Activated naive CD8-positive, alpha-beta T cell treated with anti-CD3 and anti-CD28 coated beads, Interleukin-2, amount 10 ng/mL, durations not matched to agents 7 days and 5 days (primary cell): ENCODE measurements at regions not wholly inside any gene's neighbourhood (a gene's known extent, or its start where the extent isn't known, plus 50 kb on each side); places are given as distances from the start of the nearest gene placed in this dataset.

Experiments
- ATAC-seq: fragments of 150-1000 bp; cut with Tn5 transposase; one replicate; pipeline ENCODE4 v1.10.0; 2021; ENCODE audit warnings: low read depth, moderate library complexity
- POLR2A ChIA-PET: fragments of 350-600 bp; sonication (Branson Sonifier 250); formaldehyde crosslinking; loops from one replicate; lab custom pipeline; 2021; ENCODE audit warnings: antibody characterized with exemption; lab: Charles Lee
- DNase-seq: peaks from one replicate; pipeline ENCODE4 v3.0.0; 2021
- H3K27ac Mint-ChIP-seq: one replicate; pipeline ENCODE4 v1.8.0; 2022; ENCODE audit warnings: mild to moderate bottlenecking, mixed read lengths
- H3K27me3 Mint-ChIP-seq: one replicate; pipeline ENCODE4 v1.8.0; 2022; ENCODE audit warnings: mild to moderate bottlenecking, moderate library complexity, mixed read lengths
- H3K36me3 Mint-ChIP-seq: one replicate; pipeline ENCODE4 v1.8.0; 2021; ENCODE audit warnings: mild to moderate bottlenecking, mixed read lengths
- H3K4me1 Mint-ChIP-seq: one replicate; pipeline ENCODE4 v1.8.0; 2021; ENCODE audit warnings: mixed read lengths
- H3K4me3 Mint-ChIP-seq: one replicate; pipeline ENCODE4 v1.8.0; 2022; ENCODE audit warnings: mild to moderate bottlenecking, moderate library complexity, mixed read lengths
- H3K9me3 Mint-ChIP-seq: one replicate; pipeline ENCODE4 v1.8.0; 2021; ENCODE audit warnings: mixed read lengths

- Mint-ChIP-seq H3K27me3 (no peaks in the 10 kb centered on the region), H3K4me3 (no peak overlapping the region)
- POLR2A ChIA-PET: no interaction called here
Measured at GRCh38 chr7:84568781-84569180, 374.2 kb upstream of the SEMA3A start.

DNA sequence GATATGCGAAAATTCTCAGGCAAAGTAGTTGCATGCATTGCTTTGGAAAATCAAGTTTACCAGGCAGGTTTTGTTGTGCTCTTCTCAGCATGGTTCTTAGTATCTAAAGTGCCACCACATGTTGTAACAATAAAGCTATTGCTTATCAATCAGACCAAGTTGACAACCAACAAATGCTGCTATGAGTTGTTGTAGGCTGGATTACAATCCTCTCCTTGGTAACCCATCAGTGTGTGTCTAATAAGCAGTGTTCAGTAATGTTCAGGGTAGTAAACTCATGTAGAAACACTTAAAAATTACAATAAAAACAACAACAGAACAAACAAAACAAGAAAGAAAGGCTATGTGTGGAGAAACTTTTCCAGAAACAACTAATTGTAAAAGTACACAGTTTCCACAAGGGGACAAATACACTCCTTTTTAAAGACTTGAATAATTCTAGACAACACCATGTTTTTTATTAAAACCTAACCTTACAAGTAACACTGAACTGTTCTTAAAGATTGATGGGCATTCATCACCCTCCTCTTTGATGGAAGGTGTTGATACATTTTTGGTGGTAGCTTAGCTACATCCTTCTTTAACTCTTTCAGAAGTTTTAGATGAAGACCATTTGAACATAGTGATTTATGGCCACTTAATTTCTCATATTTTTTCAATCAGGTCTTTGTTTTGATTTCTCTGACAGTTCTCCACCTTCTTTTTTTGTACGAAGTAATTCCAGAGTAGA, 370.9 kb upstream of the SEMA3A start:
- Mint-ChIP-seq H3K9me3 (no peaks in the 10 kb centered on the region), H3K4me3 (no peak overlapping the region)
- POLR2A ChIA-PET: no interaction called here

More at GRCh38 chr7:84568781-84569180, 374.2 kb upstream of the SEMA3A start:
- DNase-seq (no peak), ATAC-seq (no peak)
- no peak overlapping the region for H3K27ac Mint-ChIP-seq
- H3K4me1 Mint-ChIP-seq: no peaks in the 10 kb centered on the region
- H3K9me3 Mint-ChIP-seq: no peaks in the 10 kb centered on the region
- H3K36me3 Mint-ChIP-seq: no peaks in the 10 kb centered on the region

GRCh38 chr7:84553711-84554110, 359.1 kb upstream of the SEMA3A start:
- H3K27me3 Mint-ChIP-seq: no peaks in the 10 kb centered on the region
- no peak for DNase-seq
- no peaks in the 10 kb centered on the region for H3K36me3 Mint-ChIP-seq
- POLR2A ChIA-PET: no interaction called here
- no peak overlapping the region for H3K4me3 Mint-ChIP-seq
- no peaks in the 10 kb centered on the region for H3K9me3 Mint-ChIP-seq
- ATAC-seq: no peak
- no peaks in the 10 kb centered on the region for H3K4me1 Mint-ChIP-seq
- no peak overlapping the region for H3K27ac Mint-ChIP-seq

More for the DNA sequence above, 370.9 kb upstream of the SEMA3A start:
- Mint-ChIP-seq H3K36me3 (no peaks in the 10 kb centered on the region), H3K27ac (no peak overlapping the region), H3K4me1 (no peaks in the 10 kb centered on the region), H3K27me3 (no peaks in the 10 kb centered on the region)
- no peak for ATAC-seq
- no peak for DNase-seq

- DNase-seq (no peak), ATAC-seq (no peak)
- Mint-ChIP-seq H3K9me3 (no peaks in the 10 kb centered on the region), H3K36me3 (no peaks in the 10 kb centered on the region), H3K27me3 (no peaks in the 10 kb centered on the region), H3K4me1 (no peaks in the 10 kb centered on the region), H3K4me3 (no peak overlapping the region), H3K27ac (no peak overlapping the region)
- POLR2A ChIA-PET: no interaction called here
Measured at GRCh38 chr7:84549409-84549808, 354.8 kb upstream of the SEMA3A start.

DNA sequence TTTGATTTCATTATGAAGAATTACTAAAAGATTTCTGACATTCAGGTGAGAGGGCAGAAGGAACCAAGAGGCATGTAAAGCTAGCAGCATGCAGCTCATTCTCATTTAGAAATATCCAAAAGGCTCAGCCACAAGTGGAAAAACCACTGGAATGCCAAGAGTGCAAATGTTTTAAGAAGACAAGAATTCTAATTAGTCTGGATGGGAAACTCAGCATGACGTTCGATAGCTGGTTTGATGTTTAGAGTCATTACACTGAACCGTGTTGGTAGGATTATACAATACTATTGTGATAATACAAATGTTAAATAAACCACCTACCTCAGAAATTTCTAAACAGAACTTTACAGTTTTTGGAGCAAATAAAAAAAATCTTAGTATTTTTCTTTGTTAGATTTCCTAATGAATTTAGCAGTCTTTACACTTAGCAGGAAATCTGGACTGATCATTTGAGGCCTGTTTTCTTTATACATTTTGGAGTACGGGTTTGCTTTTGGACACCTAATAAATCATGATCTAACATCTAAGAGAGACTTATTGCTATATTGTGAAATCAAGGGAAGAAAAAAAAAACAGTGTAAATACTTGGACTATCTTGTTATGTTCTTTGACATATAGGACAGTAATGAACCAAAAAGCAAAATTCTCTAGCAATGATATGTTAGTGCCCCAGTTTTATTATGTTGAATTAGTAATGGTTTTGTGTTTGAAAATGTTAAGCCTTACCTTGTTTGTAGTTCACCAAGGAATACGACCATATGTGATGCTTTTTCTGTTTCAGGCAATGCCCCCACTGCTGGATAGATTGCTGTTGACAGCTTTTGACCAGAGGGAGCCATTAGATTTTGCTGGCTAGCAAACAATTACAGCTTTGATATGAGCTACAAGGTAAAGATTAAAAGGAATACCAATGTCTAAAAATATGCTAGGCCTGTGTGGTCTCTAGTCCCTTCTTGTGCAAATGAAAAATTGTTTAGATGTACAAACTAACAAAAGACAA, 354.1 kb upstream of the SEMA3A start:
- DNase-seq (no peak), ATAC-seq (no peak)
- Mint-ChIP-seq H3K4me3 (no peak overlapping the region), H3K4me1 (no peaks in the 10 kb centered on the region), H3K27ac (no peak overlapping the region), H3K9me3 (no peaks in the 10 kb centered on the region), H3K36me3 (no peaks in the 10 kb centered on the region), H3K27me3 (no peaks in the 10 kb centered on the region)
- POLR2A ChIA-PET: no interaction called here

GRCh38 chr7:84547331-84547730, 352.7 kb upstream of the SEMA3A start:
- H3K36me3 Mint-ChIP-seq: no peaks in the 10 kb centered on the region
- no peaks in the 10 kb centered on the region for H3K9me3 Mint-ChIP-seq
- no peaks in the 10 kb centered on the region for H3K4me1 Mint-ChIP-seq
- no peak overlapping the region for H3K4me3 Mint-ChIP-seq
- POLR2A ChIA-PET: no interaction called here
- no peaks in the 10 kb centered on the region for H3K27me3 Mint-ChIP-seq
- no peak overlapping the region for H3K27ac Mint-ChIP-seq
- DNase-seq (no peak), ATAC-seq (no peak)

- H3K9me3 Mint-ChIP-seq: no peaks in the 10 kb centered on the region
- H3K36me3 Mint-ChIP-seq: no peaks in the 10 kb centered on the region
- DNase-seq (no peak), ATAC-seq (no peak)
- H3K27me3 Mint-ChIP-seq: no peaks in the 10 kb centered on the region
- H3K4me3 Mint-ChIP-seq: no peak overlapping the region
- POLR2A ChIA-PET: no interaction called here
- H3K4me1 Mint-ChIP-seq: no peaks in the 10 kb centered on the region
- H3K27ac Mint-ChIP-seq: no peak overlapping the region
Measured at GRCh38 chr7:84546403-84546802, 351.8 kb upstream of the SEMA3A start.

DNA sequence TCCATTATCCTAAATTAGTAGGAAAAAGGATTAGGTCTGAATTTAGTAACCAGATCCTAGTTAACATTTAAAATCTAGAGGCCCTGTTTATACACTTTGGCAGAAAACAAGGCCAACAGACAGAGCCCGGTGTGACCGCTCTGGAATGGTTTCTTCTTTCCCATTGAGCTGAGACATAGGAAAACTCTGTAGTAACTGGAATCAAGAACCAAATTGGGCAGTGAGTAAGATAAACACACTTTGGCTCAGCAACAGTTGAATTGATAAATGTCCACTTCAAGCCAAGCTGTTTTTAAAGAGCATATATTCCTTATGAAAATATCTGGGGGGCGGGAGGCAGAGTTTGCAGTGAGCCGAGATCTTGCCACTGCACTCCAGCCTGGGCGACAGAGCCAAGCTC, 343.7 kb upstream of the SEMA3A start:
- ATAC-seq: no peak
- Mint-ChIP-seq H3K4me3 (no peak overlapping the region), H3K36me3 (no peaks in the 10 kb centered on the region), H3K27me3 (no peaks in the 10 kb centered on the region), H3K27ac (no peak overlapping the region), H3K9me3 (no peaks in the 10 kb centered on the region), H3K4me1 (no peaks in the 10 kb centered on the region)
- DNase-seq: no peak
- POLR2A ChIA-PET: no interaction called here

GRCh38 chr7:84536271-84536870, 341.8 kb upstream of the SEMA3A start:
- Mint-ChIP-seq H3K4me3 (no peak overlapping the region), H3K4me1 (no peaks in the 10 kb centered on the region), H3K9me3 (no peaks in the 10 kb centered on the region), H3K27me3 (no peaks in the 10 kb centered on the region), H3K36me3 (no peaks in the 10 kb centered on the region), H3K27ac (no peak overlapping the region)
- DNase-seq (no peak), ATAC-seq (no peak)
- POLR2A ChIA-PET: no interaction called here

DNA sequence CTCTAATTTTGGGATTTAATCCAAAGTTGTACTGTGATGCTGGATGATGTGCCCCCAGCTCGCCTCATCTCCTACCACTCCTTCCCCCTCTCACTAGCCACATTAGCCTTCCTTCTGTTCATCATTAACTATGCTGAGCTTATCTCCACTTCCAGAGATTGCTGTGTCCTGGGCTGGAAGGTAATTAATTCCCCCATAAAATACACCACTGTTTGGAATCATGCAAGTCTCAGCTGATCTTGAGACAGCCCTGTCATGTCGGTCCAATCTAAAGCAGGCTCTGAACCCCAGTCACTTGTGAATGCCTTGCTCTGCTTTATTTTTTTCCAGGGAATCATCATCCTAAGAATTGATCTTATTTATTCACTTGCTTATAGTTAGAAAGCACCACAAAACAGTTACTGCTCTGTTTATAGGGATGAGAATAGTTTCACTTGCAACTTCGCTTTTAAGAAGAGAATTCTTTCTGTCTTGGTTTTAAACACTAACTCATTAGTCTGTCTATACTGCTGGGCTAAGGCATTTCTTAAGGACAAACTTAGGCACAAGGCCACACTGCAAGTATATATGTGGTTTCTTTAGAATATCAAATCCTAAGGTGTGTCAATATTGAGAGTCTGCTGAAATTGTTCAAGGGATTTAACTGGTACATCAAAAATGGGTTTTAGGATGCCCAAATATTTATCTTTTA, 341.1 kb upstream of the SEMA3A start:
- Mint-ChIP-seq H3K4me3 (no peak overlapping the region), H3K9me3 (no peaks in the 10 kb centered on the region), H3K4me1 (no peaks in the 10 kb centered on the region), H3K36me3 (no peaks in the 10 kb centered on the region), H3K27me3 (no peaks in the 10 kb centered on the region), H3K27ac (no peak overlapping the region)
- POLR2A ChIA-PET: interaction anchor here (0.7 kb wide), 1 partner anchor 8 kb away, joined by 3 read pairs; no protein-coding TSS in a partner anchor
- ATAC-seq (no peak), DNase-seq (no peak)

- H3K36me3 Mint-ChIP-seq: no peaks in the 10 kb centered on the region
- no peak overlapping the region for H3K27ac Mint-ChIP-seq
- POLR2A ChIA-PET: no interaction called here
- no peak overlapping the region for H3K4me3 Mint-ChIP-seq
- H3K4me1 Mint-ChIP-seq: no peaks in the 10 kb centered on the region
- ATAC-seq (no peak), DNase-seq (no peak)
- H3K27me3 Mint-ChIP-seq: no peaks in the 10 kb centered on the region
- H3K9me3 Mint-ChIP-seq: no peaks in the 10 kb centered on the region
Measured at GRCh38 chr7:84533182-84533581, 338.6 kb upstream of the SEMA3A start.

GRCh38 chr7:84532196-84532595, 337.6 kb upstream of the SEMA3A start:
- ATAC-seq (no peak), DNase-seq (no peak)
- no peaks in the 10 kb centered on the region for H3K4me1 Mint-ChIP-seq
- H3K27ac Mint-ChIP-seq: no peak overlapping the region
- no peaks in the 10 kb centered on the region for H3K36me3 Mint-ChIP-seq
- no peaks in the 10 kb centered on the region for H3K9me3 Mint-ChIP-seq
- POLR2A ChIA-PET: no interaction called here
- no peaks in the 10 kb centered on the region for H3K27me3 Mint-ChIP-seq
- no peak overlapping the region for H3K4me3 Mint-ChIP-seq
